ENCODE measurements at regions not wholly inside any gene's neighbourhood (a gene's known extent, or its start where the extent isn't known, plus 50 kb on each side); places are given as distances from the start of the nearest gene placed in this dataset.

DNA sequence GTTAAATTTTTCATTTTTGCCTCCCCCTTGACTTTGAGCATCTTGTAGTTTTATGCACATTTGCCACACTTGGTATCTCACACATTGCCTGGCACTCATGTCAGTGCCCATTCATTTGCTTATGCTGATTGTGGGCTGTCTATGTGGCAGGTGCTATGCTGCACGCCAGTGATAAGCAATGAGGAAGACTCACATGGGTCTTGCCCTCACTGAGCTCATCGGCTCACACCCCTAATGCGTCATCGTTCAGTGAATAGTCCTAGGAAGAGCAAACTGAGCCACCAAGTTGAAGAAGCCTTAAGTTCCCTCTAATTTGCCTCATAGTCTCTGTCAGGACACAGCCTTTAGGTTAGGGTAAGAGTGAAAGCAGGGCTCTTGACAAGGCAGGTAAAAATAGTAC is 209.4 kb upstream of the IL12B start:
- no peak for FAIRE-seq
- DNase-seq (ENCODE audit: low read depth) = no peak
- H3K4me3 ChIP-seq (ENCODE audit: low read depth, low read length) = no peak overlapping the region
- TF ChIP-seq, protein P1, sequence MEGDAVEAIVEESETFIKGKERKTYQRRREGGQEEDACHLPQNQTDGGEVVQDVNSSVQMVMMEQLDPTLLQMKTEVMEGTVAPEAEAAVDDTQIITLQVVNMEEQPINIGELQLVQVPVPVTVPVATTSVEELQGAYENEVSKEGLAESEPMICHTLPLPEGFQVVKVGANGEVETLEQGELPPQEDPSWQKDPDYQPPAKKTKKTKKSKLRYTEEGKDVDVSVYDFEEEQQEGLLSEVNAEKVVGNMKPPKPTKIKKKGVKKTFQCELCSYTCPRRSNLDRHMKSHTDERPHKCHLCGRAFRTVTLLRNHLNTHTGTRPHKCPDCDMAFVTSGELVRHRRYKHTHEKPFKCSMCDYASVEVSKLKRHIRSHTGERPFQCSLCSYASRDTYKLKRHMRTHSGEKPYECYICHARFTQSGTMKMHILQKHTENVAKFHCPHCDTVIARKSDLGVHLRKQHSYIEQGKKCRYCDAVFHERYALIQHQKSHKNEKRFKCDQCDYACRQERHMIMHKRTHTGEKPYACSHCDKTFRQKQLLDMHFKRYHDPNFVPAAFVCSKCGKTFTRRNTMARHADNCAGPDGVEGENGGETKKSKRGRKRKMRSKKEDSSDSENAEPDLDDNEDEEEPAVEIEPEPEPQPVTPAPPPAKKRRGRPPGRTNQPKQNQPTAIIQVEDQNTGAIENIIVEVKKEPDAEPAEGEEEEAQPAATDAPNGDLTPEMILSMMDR (IDR thresholded peaks at IDR 0.05; ENCODE audit: insufficient read depth, low read length, severe bottlenecking) = no peak
- no peaks in the 10 kb centered on the region for H3K36me3 ChIP-seq (ENCODE audit: control insufficient read depth, insufficient read depth, low read length)
- H3K27me3 ChIP-seq (ENCODE audit: control insufficient read depth, insufficient read depth, low read length) = no peaks in the 10 kb centered on the region

DNA sequence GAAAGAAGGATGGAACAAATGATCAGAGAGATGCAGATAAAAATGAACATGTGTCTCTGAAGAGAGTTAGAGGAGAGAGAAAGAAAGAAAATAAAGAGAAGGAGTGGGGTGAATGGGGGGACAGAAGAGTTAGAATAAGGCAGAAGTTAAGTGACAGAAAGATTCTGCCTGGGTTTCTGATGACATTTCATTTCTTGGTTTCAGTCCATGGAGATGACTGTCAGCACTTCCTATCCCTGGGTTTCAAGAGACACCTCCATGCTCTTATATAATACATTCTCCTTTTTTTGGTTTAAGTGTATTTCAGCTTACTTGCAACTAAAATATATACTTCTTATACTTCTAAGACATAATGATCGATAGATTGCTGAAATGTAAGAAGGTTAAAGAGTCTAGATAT is 213.0 kb upstream of the IL12B start:
- no peaks in the 10 kb centered on the region for H3K27me3 ChIP-seq (ENCODE audit: control insufficient read depth, insufficient read depth, low read length)
- DNase-seq (ENCODE audit: low read depth) = no peak
- no peak overlapping the region for H3K4me3 ChIP-seq (ENCODE audit: low read depth, low read length)
- no peak for FAIRE-seq
- TF ChIP-seq, protein P1 (IDR thresholded peaks at IDR 0.05; ENCODE audit: insufficient read depth, low read length, severe bottlenecking) = no peak
- H3K36me3 ChIP-seq (ENCODE audit: control insufficient read depth, insufficient read depth, low read length) = no peaks in the 10 kb centered on the region

DNA sequence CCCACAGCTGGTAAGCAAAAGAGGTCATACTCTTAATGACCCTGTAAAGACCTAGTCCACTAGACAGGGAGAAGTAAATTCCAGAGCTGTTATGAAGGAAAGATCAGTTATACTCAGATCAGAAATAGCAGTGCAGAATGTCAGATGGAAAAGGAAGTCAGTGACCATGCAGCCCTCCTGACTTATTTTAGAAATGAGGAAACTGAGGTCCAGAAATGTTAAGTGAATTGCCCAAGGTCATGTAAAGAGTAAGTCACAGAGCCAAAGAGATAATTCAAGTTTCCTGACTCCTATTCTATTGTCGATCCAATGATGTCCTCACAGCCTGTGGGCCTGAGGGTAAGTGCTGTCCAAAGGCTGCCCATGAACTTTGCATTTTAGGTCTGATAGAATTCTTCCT is 214.9 kb upstream of the IL12B start:
- H3K4me3 ChIP-seq (ENCODE audit: low read depth, low read length) = no peak overlapping the region
- TF ChIP-seq, protein P1 (IDR thresholded peaks at IDR 0.05; ENCODE audit: insufficient read depth, low read length, severe bottlenecking) = no peak
- DNase-seq (ENCODE audit: low read depth) (no peak), FAIRE-seq (no peak)
- H3K27me3 ChIP-seq (ENCODE audit: control insufficient read depth, insufficient read depth, low read length) = no peaks in the 10 kb centered on the region
- no peaks in the 10 kb centered on the region for H3K36me3 ChIP-seq (ENCODE audit: control insufficient read depth, insufficient read depth, low read length)

DNA sequence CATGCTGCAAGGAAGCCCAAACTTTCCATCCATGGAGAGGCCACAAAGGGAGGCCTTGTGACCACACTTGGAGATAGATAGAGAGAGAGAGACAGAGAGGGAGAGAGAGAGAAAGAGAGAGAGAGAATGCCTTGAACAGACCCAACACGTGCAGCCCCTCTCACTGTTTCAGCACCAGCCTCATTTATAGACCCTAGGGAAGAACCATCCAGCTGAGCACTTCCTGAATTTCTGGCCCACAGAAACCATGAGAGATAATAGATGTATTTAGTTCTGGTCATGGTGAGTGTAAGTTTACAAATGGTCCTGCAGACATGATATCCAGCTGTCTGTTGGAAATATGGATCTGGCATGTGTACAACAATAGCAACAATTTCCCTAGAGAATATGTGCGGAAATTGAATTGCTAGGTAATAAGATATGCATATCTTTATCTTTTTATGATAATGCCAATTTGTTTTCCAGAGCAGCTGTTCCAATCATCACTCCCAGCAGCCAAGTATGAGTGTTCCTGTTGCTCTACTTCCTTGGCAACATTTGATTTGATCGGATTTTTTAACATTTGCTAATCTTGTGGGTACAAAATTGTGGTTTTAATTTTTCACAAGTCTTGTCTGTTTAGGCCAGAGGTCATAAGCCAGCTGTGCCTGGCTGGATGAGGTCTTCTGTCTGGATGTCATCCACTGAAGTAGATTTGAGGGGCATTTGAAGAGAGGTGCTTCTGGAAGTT is 217.3 kb upstream of the IL12B start:
- no peaks in the 10 kb centered on the region for H3K36me3 ChIP-seq (ENCODE audit: control insufficient read depth, insufficient read depth, low read length)
- no peak for FAIRE-seq

DNA sequence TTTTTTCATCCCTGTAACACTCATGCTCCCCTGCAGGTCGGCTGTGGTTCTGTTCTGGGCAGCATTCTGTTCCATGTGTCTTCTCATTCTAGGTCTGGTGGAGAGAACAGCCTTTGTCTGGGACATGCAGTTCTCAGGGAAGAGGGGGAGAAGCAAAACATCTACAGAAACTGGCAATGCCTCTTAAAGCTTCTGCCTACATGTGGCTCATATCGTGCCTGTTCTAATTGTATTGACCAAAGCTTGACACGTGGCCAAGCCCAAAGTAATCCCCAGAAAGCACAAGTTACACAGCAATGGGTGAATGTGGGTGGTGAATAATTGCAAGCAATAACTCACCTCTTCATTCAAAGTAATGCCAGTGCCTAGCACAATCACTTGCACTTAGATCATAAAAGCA is 218.2 kb upstream of the IL12B start:
- Histone ChIP-seq H3K27me3 (ENCODE audit: control insufficient read depth, insufficient read depth, low read length) (no peaks in the 10 kb centered on the region), H3K4me3 (ENCODE audit: low read depth, low read length) (no peak overlapping the region), H3K36me3 (ENCODE audit: control insufficient read depth, insufficient read depth, low read length) (no peaks in the 10 kb centered on the region)
- DNase-seq (ENCODE audit: low read depth) = no peak
- no peak for FAIRE-seq
- TF ChIP-seq, protein P1 (IDR thresholded peaks at IDR 0.05; ENCODE audit: insufficient read depth, low read length, severe bottlenecking) = no peak

More for the DNA sequence above, 217.3 kb upstream of the IL12B start:
- TF ChIP-seq, protein P1 (IDR thresholded peaks at IDR 0.05; ENCODE audit: insufficient read depth, low read length, severe bottlenecking) = no peak
- Histone ChIP-seq H3K4me3 (ENCODE audit: low read depth, low read length) (no peak overlapping the region), H3K27me3 (ENCODE audit: control insufficient read depth, insufficient read depth, low read length) (no peaks in the 10 kb centered on the region)
- no peak for DNase-seq (ENCODE audit: low read depth)

DNA sequence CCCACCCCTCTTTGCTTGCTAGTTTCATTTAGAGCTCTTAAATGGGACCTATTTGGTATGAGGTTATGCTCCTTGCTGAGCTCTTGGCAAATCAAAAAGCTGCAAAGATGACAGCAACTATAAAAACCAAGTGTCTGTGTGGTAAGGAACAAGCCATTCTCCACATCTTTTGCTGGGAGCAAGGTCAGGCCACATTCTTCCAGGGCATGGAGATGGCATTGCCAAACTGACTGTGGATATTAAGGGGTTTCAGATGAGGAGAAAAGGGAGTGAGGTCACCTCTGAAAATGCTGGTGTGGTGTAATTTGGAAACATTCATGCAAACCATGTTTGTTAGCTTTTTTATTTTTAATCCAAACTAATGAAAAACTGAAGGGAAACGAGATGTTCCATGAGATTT is 218.8 kb upstream of the IL12B start:
- TF ChIP-seq, protein P1 (IDR thresholded peaks at IDR 0.05; ENCODE audit: insufficient read depth, low read length, severe bottlenecking) = no peak
- FAIRE-seq = no peak
- no peaks in the 10 kb centered on the region for H3K36me3 ChIP-seq (ENCODE audit: control insufficient read depth, insufficient read depth, low read length)

More for the DNA sequence above, 218.8 kb upstream of the IL12B start:
- no peak for DNase-seq (ENCODE audit: low read depth)
- Histone ChIP-seq H3K4me3 (ENCODE audit: low read depth, low read length) (no peak overlapping the region), H3K27me3 (ENCODE audit: control insufficient read depth, insufficient read depth, low read length) (no peaks in the 10 kb centered on the region)

All from bronchial epithelial cell (primary cell).